Neural cell (in vitro differentiated cells): ENCODE measurements at regions not wholly inside any gene's neighbourhood (a gene's known extent, or its start where the extent isn't known, plus 50 kb on each side); places are given as distances from the start of the nearest gene placed in this dataset.

Experiments used
- H2AFZ ChIP-seq: fragments of 200-600, 300-800 bp; sonication (generic), shearing (Covaris generic); 2 replicates; pipeline ENCODE4 v1.6.0; 2014; ENCODE audit warnings: low read depth, mild to moderate bottlenecking, antibody characterized with exemption, low read length, moderate library complexity
- H3F3A ChIP-seq: fragments of 200-600 bp; shearing (Covaris generic); 2 replicates; pipeline ENCODE4 v1.6.1; 2016; ENCODE audit warnings: mild to moderate bottlenecking, moderate library complexity, mixed read lengths, antibody characterized with exemption, low read length; ENCODE audit not compliant: insufficient read depth, poor library complexity, severe bottlenecking
- H3K27ac ChIP-seq: fragments of 200-600, 300-800 bp; sonication (generic), shearing (Covaris generic); 2 replicates; pipeline ENCODE4 v1.5.1; 2014; ENCODE audit warnings: mild to moderate bottlenecking, low read length, moderate library complexity
- H3K27me3 ChIP-seq: fragments of 300-800, 200-600 bp; sonication (generic), shearing (Covaris generic); 2 replicates; pipeline ENCODE4 v1.6.0; 2014; ENCODE audit warnings: mild to moderate bottlenecking, low read depth, low read length, moderate library complexity; ENCODE audit not compliant: insufficient read depth
- H3K36me3 ChIP-seq: fragments of 300-800, 200-600 bp; sonication (generic), shearing (Covaris generic); 2 replicates; pipeline ENCODE4 v1.5.1; 2014; ENCODE audit warnings: mild to moderate bottlenecking, antibody characterized with exemption, low read length, moderate library complexity; ENCODE audit not compliant: insufficient read depth
- H3K4me2 ChIP-seq: fragments of 300-800, 200-600 bp; sonication (generic), shearing (Covaris generic); 2 replicates; pipeline ENCODE4 v1.6.0; 2014; ENCODE audit warnings: mild to moderate bottlenecking, low read length
- H3K4me3 ChIP-seq: fragments of 300-800, 200-600 bp; sonication (generic), shearing (Covaris generic); 2 replicates; pipeline ENCODE4 v1.5.1; 2014; ENCODE audit warnings: mild to moderate bottlenecking, low read length, moderate library complexity
- H3K79me2 ChIP-seq: fragments of 200-600 bp; shearing (Covaris generic); replicated peaks from 2 replicates; pipeline ENCODE4 v1.6.0; 2014; ENCODE audit warnings: mild to moderate bottlenecking, low read length, moderate library complexity; ENCODE audit not compliant: insufficient read depth
- H3K9ac ChIP-seq: fragments of 300-800, 200-600 bp; sonication (generic), shearing (Covaris generic); 2 replicates; pipeline ENCODE4 v1.6.1; 2016; ENCODE audit warnings: mild to moderate bottlenecking, low read length, mixed read lengths
- H3K9me2 ChIP-seq: fragments of 200-600 bp; shearing (Covaris generic); 2 replicates; pipeline ENCODE4 v1.6.1; 2016; ENCODE audit warnings: mild to moderate bottlenecking, low read length, mixed read lengths; ENCODE audit not compliant: insufficient read depth
- H3K9me3 ChIP-seq: fragments of 200-600, 300-800 bp; sonication (generic), shearing (Covaris generic); 2 replicates; pipeline ENCODE4 v1.6.1; 2016; ENCODE audit warnings: mild to moderate bottlenecking, mixed run types, low read length, moderate library complexity, mixed read lengths
- H4K20me1 ChIP-seq: fragments of 200-600 bp; shearing (Covaris generic); 2 replicates; pipeline ENCODE4 v1.6.1; 2016; ENCODE audit warnings: mild to moderate bottlenecking, mixed run types; ENCODE audit not compliant: insufficient read depth
- CTCF ChIP-seq: fragments of 450-650 bp; IDR thresholded peaks from 2 replicates; pipeline ENCODE4 v1.5.1; 2014; ENCODE audit warnings: antibody characterized with exemption, mild to moderate bottlenecking, moderate library complexity; ENCODE audit not compliant: poor library complexity, severe bottlenecking
- EP300 ChIP-seq: fragments of 450-650 bp; conservative IDR thresholded peaks from 2 replicates; pipeline ENCODE4 v1.6.1; 2014; ENCODE audit warnings: antibody characterized with exemption, mild to moderate bottlenecking, moderate library complexity; ENCODE audit not compliant: poor library complexity, severe bottlenecking
- EZH2 ChIP-seq: fragments of 200-600, 300-800 bp; shearing (Covaris generic), sonication (generic); IDR thresholded peaks from 2 replicates; pipeline ENCODE4 v1.6.1; 2014; ENCODE audit warnings: antibody characterized with exemption, low read length, borderline replicate concordance, mild to moderate bottlenecking; ENCODE audit not compliant: insufficient read depth, poor library complexity, severe bottlenecking
- MXI1 ChIP-seq: fragments of 450-650 bp; conservative IDR thresholded peaks from 2 replicates; pipeline ENCODE4 v1.6.1; 2014; ENCODE audit warnings: antibody characterized with exemption, mild to moderate bottlenecking; ENCODE audit not compliant: poor library complexity, severe bottlenecking
- POLR2AphosphoS5 ChIP-seq: IDR thresholded peaks from 2 replicates; pipeline ENCODE4 v1.6.1; 2012
- RAD21 ChIP-seq: fragments of 450-650 bp; conservative IDR thresholded peaks from 2 replicates; pipeline ENCODE4 v1.6.1; 2014; ENCODE audit warnings: antibody characterized with exemption, mild to moderate bottlenecking, moderate library complexity
- SMC3 ChIP-seq: fragments of 450-650 bp; conservative IDR thresholded peaks from 2 replicates; pipeline ENCODE4 v1.6.1; 2014; ENCODE audit warnings: antibody characterized with exemption, mild to moderate bottlenecking, moderate library complexity; ENCODE audit not compliant: poor library complexity
- TAF1 ChIP-seq: IDR thresholded peaks from 2 replicates; pipeline ENCODE4 v1.6.1; 2012; ENCODE audit warnings: low read depth
- TF ChIP-seq, protein P1 (sequence below): IDR thresholded peaks from 2 replicates; pipeline ENCODE4 v1.6.1; 2012; ENCODE audit warnings: borderline replicate concordance

GRCh38 chr9:90702441-90702955 lies 59.9 kb upstream of the DIRAS2 start:
- no peak overlapping the region for H3K27ac ChIP-seq
- no peaks in the 10 kb centered on the region for H3K9me2 ChIP-seq
- no peaks in the 10 kb centered on the region for H3K27me3 ChIP-seq
- no peaks in the 10 kb centered on the region for H4K20me1 ChIP-seq
- no peaks in the 10 kb centered on the region for H3K79me2 ChIP-seq
- no peak overlapping the region for H3K4me2 ChIP-seq
- H3K9ac ChIP-seq = no peak overlapping the region
- TF ChIP-seq TAF1 = no peak
- no peak for TF ChIP-seq EP300
- no peak for TF ChIP-seq EZH2
- no peak for TF ChIP-seq SMC3
- TF ChIP-seq POLR2AphosphoS5 = no peak
- no peak for TF ChIP-seq RAD21
- TF ChIP-seq, protein P1, sequence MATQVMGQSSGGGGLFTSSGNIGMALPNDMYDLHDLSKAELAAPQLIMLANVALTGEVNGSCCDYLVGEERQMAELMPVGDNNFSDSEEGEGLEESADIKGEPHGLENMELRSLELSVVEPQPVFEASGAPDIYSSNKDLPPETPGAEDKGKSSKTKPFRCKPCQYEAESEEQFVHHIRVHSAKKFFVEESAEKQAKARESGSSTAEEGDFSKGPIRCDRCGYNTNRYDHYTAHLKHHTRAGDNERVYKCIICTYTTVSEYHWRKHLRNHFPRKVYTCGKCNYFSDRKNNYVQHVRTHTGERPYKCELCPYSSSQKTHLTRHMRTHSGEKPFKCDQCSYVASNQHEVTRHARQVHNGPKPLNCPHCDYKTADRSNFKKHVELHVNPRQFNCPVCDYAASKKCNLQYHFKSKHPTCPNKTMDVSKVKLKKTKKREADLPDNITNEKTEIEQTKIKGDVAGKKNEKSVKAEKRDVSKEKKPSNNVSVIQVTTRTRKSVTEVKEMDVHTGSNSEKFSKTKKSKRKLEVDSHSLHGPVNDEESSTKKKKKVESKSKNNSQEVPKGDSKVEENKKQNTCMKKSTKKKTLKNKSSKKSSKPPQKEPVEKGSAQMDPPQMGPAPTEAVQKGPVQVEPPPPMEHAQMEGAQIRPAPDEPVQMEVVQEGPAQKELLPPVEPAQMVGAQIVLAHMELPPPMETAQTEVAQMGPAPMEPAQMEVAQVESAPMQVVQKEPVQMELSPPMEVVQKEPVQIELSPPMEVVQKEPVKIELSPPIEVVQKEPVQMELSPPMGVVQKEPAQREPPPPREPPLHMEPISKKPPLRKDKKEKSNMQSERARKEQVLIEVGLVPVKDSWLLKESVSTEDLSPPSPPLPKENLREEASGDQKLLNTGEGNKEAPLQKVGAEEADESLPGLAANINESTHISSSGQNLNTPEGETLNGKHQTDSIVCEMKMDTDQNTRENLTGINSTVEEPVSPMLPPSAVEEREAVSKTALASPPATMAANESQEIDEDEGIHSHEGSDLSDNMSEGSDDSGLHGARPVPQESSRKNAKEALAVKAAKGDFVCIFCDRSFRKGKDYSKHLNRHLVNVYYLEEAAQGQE = no peak
- TF ChIP-seq CTCF = no peak
- no peak for TF ChIP-seq MXI1
- no peaks in the 10 kb centered on the region for H3K36me3 ChIP-seq
- H3K4me3 ChIP-seq = no peak overlapping the region
- no peak overlapping the region for H2AFZ ChIP-seq
- H3F3A ChIP-seq = no peaks in the 10 kb centered on the region
- H3K9me3 ChIP-seq = no peaks in the 10 kb centered on the region

DNA sequence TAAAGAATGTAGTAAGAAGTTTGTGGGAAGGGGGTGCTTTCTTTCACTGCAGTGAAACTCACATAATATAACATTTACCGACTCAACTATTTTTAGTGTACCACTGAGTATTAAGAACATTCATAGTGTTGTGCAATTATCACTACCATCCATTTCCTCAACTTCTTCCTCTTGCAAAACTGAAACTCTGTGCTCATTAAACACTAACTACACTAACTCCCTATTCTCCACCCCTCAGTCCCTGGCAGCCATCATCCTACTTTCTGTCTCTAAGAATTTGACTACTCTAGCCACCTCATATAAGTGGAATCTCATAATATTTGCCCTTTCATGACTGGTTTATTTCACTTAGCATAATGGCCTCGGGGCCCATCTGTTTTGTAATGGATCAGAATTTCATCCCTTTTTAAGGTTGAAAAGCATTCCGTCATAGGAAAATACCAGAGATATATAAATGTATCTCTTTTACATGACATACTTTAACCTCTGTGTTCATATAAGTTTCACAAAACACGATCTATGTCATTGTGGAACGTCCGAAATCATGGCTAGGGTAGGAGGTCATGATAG lies 56.3 kb upstream of the DIRAS2 start:
- H3K9me2 ChIP-seq = no peaks in the 10 kb centered on the region
- no peak overlapping the region for H2AFZ ChIP-seq
- H3K27ac ChIP-seq = no peak overlapping the region
- no peak overlapping the region for H3K4me2 ChIP-seq
- H3K9me3 ChIP-seq = no peaks in the 10 kb centered on the region
- H3K36me3 ChIP-seq = no peaks in the 10 kb centered on the region
- H3K9ac ChIP-seq = no peak overlapping the region
- H3F3A ChIP-seq = no peaks in the 10 kb centered on the region
- no peak overlapping the region for H3K4me3 ChIP-seq
- H3K27me3 ChIP-seq = no peaks in the 10 kb centered on the region
- TF ChIP-seq EZH2 (no peak), TAF1 (no peak), POLR2AphosphoS5 (no peak)
- no peaks in the 10 kb centered on the region for H3K79me2 ChIP-seq
- H4K20me1 ChIP-seq = no peaks in the 10 kb centered on the region
